Breast epithelium (tissue), 3 donors: ENCODE measurements at regions not wholly inside any gene's neighbourhood (a gene's known extent, or its start where the extent isn't known, plus 50 kb on each side); places are given as distances from the start of the nearest gene placed in this dataset.

Experiments used
- CTCF ChIP-seq, 3 donors: fragments of 450-650 bp; IDR thresholded peaks; one replicate each; pipeline ENCODE4 v1.5.1; 2016 to 2017; ENCODE audit warnings: antibody characterized with exemption in 3 of 3, mild to moderate bottlenecking in 3 of 3, moderate library complexity in 3 of 3
- POLR2A ChIP-seq: fragments of 450-650 bp; IDR thresholded peaks from one replicate; pipeline ENCODE4 v1.6.1; 2016; ENCODE audit warnings: antibody characterized with exemption, mild to moderate bottlenecking, moderate library complexity

- no peak for TF ChIP-seq CTCF (IDR thresholded peaks at IDR 0.05)
- TF ChIP-seq POLR2A, result no peak
These were observed 139.2 kb upstream of the ATP10B start for GRCh38 chr5:160991205-160991604.
